HG03025 (cell line): ENCODE measurements at regions not wholly inside any gene's neighbourhood (a gene's known extent, or its start where the extent isn't known, plus 50 kb on each side); places are given as distances from the start of the nearest gene placed in this dataset.

Source experiments
- ATAC-seq: cut with Tn5 transposase; IDR thresholded peaks from one replicate; pipeline ENCODE4 v1.9.1; 2021; ENCODE audit warnings: mild to moderate bottlenecking, moderate library complexity; ENCODE audit not compliant: unreplicated experiment, low FRiP score

DNA sequence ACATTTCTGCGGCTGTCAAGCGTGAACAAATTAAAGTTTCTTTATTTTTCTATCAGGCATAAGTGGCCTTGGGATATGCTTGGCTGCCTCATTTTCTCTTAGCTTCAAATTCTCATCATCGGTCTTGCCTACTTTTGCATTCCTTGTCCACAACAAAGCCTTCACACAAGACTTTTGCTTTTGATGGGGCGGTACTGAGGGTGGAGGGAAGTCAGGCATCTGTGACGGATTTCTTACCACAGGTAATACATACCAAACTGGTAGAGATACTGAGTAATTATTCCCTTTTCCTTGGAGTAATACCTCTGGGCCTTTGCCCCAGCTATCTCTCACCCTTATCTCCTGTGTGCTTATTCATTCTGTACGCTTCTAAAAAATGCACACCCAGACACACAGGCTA is 468.3 kb upstream of the RGPD4 start:
- ATAC-seq: no peak

DNA sequence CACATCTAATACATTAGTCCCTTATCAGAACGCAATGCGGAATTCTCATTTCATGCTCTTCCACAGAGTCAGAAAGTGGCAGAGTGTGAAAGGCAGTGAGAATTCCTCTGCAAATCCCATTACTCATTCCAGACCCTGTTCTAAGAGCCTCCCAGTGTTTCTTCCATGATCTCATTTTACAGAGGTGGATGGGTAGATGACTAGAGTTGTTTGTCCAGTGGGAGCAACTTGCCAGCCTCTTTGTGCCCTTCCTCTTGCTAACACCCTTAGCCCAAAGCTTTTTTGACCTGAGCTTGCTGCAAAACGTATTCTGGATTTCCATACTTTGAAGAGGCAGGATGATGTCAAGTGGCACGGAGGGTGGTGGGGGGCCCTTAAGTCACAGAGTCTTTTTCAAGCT is 467.7 kb upstream of the RGPD4 start:
- no peak for ATAC-seq

DNA sequence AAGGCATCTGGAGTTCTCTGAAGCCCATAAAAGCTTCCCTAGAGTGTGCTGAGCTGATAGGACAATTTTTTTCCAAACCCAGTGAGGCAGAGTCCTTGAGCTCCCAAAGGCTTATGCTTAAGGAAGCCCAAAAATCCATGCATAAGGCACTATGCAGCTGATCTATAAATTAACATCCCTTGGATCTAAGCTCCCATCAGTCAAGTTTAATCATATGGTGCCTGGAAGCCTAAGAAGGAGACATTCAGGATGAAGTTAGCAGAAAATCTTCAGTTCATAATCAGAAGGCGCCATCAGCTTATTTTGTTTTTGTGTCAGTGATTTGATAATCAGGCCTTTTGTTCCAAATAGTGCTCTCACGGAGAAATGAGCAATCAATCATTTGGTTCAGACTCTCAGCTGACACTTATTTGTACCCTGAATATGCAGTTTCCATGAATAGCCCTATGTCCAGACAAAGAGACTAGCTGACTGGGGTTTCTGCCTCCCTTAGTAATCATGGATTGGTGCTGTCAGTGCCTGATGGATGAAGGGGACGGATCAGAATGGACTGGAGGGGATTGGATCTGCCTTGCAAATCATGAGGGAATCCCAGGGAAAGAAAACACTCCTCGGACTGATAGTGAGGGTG is 464.8 kb upstream of the RGPD4 start:
- no peak for ATAC-seq

DNA sequence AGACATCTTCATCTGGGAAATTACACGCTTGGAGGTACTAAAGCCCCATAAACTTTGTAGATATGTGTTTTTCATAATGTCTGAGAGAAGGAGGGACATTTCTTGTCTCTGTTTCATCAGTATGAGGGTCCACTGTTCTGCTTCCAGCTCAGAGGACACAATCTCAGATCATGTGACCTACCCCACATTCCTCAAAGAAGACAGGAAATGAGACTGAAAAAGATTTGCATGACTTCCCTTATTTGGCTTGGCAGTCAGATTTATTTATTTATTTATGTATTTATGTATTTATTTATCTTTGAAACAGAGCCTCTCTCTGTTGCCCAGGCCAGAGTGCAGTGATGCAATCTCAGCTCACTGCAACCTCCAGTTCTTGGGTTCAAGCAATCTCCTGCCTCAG is 463.7 kb upstream of the RGPD4 start:
- ATAC-seq: no peak

DNA sequence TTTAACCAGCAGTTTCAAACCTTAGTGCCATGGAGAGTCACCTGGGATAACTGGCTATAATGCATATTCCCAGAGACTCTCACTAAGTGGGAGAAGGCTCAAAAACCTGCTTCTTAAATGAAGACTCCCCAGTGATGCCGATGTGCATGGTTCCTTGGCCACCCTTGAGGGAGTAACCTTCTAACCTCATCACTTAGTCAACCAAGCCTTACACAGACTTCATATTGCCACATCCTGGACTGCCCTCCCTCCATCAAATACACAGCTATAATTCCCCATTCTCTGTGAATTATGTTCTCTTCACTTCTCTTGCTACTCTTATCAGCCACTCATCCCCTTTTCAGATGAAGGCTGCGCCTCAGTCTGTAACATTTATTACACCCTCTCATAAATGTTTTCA is 462.9 kb upstream of the RGPD4 start:
- ATAC-seq: no peak

DNA sequence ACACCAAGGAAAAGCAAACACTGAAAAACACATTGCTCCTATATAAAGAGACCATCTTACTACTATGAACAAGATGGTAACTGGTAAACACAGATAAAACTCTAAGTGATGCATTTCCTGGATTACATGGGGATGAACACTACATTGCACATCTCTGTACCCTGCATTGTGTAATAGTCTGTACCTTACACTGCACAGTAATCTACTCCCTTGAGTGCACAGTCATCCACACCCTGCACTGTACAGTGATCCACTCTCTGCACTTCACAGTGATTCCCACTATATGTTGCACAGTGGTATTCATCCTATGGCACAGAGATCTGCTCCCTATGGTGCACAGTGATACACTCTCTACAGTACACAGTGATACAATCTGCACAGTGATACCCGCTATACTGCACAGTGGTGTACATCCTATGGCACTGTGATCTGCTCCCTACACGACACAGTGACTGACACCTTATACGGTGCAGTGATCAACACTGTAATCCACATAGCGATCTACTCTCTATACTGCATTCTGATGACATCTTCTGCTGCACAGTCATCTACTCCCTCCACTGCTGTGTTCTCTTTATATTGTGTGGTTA is 462.2 kb upstream of the RGPD4 start:
- no peak for ATAC-seq

DNA sequence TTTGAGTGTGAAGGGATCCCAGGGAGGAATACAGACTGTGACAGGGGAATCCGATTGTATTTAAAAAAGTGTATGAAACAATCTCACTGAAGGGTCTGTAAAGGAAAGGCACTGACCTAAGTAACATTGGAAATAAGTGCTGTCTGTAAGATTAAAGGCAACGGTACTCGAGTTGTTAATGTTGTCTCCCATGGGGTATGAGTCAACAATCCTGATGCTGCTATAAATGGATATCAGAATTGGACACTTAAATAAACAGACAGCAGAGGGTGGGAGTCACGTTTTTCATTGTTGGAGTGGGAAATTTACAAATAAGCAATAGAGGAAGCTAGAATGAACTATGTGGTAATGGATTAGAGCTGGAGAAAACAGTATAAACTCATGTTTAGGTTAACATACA is 452.4 kb upstream of the RGPD4 start:
- no peak for ATAC-seq

DNA sequence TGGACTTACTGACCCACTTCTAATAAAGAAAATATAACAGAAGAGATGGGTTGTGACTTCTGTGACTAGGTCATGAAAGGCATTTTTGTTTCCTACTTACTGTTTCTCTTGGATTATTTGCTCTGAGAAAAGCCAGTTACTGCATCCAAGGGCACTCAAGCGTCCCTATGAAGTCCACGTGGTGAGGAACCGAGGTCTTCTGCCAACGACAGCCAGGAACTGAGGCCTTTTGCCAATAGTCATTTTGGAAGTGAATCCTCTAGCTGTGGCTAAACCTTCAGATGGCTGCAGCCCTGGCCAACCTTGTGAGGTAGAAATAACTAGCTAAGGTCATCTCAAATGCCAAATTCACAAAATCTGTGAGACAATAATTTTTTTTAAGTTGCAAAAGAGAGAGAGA is 449.8 kb upstream of the RGPD4 start:
- ATAC-seq: no peak

DNA sequence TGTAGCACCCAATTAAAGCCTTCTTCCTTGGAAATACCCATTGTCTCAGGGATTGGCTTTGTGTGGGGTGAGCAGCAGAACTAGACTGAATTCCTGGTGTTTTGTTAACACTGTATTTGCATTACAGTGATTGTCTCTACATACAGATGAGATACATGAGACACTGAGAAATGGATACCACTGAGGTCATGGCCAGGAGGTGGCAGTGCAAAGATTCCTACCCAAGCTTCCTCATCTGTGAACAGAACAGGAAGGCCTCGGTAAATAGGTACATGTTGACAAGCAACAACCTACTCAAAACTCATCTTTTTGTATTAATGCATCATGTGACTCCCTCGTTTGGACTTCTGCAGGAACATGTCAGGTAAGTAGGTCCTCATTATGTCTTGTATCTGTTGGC is 445.8 kb upstream of the RGPD4 start:
- ATAC-seq: no peak

DNA sequence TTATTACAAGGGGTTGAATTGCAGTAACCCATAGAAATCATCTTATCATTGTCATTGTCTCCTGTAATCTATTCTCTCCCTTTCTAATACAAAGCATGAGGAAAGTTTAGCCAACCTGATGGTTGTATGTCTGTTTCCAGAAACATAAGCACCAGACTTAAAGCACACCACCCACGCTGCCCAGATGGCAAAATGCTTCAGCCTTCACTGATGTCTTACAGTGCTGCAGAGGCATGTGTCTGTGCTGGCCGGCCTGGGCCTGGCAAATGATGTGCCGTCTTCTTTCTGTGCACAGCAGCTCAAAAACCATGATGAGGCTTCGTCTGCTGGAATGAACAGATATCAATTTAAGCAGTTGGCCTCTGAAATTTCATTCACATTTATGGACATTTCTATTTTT is 443.0 kb upstream of the RGPD4 start:
- no peak for ATAC-seq

DNA sequence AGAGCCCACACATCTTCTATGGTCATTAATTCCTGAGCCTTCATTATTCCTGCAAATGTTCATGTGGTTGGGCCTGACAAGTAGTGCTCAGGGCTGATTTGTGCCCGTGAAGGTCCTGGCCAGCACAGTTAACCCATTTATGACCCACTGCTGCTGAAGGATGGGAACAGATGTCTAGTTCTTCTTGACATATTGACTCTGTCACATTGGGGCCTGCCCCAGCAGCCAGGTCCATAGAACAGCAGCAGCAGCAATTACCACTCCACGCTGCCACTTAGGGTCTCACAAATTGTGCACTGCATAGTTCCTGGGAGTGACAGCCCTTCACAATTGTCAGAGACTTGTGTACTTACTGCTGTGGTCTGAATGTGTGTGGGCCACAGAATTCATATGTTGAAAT is 442.3 kb upstream of the RGPD4 start:
- ATAC-seq: no peak

DNA sequence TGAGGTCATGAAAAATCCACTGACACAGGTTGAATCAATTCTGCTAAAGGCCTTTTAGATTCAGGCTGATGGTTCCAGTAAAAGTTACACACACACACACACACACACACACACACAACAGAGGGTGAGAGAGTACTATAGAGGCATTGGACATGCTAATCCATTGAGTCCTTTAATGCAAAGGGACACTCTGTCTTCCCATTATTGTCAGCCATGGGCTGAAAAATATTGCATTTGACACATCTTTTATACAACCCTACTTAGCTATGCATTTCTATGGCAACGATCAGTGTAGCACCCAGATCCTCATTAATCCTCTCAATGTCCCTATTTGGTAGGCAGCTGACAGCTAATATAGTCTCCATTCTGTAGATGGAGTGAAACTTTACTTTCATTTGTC is 440.8 kb upstream of the RGPD4 start:
- no peak for ATAC-seq

DNA sequence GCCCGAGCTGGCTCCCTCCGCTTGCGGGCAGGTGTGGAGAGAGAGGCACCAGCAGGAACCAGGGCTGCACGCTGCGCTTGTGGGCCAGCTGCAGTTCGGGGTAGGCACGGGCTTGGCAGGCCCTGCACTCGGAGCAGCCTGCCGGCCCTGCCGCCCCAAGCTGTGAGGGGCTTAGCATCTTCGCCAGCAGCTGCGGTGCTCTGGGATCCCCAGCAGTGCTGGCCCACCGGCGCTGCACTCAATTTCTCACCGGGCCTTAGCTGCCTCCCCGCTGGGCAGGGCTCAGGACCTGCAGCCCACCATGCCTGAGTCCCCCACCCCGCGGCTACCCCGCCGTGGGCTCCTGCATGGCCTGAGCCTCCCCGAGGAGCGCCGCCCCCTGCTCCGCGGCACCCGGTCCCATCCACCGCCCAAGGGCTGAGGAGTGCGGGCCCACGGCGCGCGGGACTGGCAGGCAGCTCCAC is 434.4 kb upstream of the RGPD4 start:
- no peak for ATAC-seq

DNA sequence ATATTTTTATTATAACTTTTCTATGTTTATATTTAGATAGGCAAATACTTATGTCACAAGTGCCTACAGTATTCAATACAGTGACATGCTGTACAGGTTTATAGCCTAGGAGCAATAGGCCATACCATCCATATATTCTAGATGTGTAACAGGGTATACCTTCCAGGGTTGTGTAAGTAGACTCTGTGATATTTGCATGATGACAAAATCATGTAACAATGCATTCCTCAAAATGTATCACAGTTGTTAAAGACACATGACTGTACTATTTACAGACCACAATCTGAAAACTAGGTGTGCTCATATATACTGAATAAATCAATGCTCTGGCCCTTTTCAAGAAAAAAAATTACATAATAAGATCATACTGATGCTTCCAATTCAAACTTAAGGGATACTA is 433.2 kb upstream of the RGPD4 start:
- ATAC-seq: no peak

DNA sequence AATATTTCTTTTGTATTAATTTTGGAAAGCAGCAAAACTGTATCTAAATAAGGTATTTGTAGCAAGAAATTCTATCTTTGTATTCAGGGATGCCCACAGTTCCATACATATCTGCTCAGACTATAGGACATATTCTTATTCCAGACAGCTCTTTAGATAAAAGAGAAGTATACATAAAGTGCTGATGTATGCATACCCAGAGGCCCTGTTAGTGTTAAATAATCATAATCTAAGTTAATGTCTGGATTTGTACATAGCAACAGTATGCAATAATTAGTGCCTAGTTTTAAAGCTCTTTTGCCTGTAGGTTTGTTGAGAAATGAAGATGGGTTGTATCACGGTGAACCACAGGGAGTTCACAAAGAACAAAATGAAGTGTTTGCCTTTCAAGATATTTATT is 428.0 kb upstream of the RGPD4 start:
- ATAC-seq: no peak

DNA sequence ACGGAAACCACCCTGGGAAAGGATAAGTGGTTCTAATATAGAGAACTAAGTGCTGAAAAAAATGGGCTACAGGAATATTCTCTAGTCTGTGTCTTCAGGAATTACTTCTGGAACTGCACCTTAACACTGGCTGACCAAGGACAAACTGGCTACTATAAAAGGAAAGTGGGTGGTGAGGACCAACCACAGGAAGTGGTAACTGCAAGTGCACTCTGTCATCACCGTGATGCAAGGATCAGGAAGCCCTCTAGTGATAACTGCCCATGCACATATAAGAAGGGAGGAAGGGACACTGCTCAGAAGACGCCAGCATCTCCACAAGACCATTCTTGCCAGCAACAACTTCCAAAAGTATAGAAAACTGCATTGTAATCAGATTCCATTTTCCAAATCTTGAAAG is 424.4 kb upstream of the RGPD4 start:
- ATAC-seq: no peak

DNA sequence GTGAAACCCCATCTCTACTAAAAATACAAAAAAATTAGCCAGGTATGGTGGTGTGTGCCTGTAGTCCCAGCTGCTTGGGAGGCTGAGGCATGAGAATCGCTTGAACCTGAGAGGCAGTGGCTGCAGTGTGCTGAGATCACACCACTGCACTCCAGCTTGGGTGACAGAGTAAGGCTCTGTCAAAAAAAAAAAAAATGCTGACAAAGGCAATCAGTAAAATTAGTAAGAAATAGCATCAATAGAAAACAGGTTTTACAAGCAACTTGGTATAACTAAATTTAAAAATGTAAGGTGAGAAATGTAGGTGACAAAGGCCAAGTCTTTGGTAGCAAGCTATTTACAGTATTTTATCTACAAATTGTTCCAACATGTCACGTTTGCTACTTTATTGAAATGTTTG is 421.4 kb upstream of the RGPD4 start:
- ATAC-seq: no peak

DNA sequence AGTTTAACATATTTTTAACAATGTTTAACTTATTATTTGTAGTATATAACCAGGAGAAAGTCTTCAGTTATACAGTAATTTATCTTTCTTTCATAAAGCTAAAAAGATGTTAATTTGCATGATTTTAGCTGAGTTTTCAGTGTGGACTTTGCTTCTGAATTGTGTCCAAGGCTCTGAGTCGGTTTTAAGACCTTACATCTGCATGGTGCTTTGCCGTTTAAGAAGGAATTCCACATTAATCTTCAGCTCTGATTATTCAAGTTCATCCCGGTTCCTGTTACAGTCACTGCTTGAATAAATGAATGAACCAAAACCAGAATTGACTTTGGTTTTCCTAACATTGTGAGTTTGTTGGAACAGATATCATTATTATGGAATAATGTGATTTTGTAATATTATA is 419.7 kb upstream of the RGPD4 start:
- ATAC-seq: no peak

DNA sequence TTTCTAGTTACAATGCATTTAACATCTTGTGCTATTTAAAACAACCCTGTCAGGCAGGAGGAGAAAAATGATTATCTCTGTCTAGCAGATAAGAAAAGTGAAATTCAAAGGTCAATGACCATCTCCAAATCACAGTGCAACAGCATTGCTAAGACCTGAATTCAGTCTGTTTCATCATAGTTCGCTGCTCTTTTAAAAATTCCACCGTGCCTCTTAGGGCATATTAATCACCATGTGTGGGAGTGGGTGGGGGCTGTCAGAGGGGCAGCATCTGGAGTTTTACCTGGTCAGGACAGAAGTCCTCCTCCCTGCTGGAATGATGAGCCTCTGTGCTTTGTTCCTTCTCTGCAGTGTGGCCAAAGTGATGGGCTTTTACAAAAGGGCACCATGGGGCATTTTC is 418.7 kb upstream of the RGPD4 start:
- no peak for ATAC-seq

DNA sequence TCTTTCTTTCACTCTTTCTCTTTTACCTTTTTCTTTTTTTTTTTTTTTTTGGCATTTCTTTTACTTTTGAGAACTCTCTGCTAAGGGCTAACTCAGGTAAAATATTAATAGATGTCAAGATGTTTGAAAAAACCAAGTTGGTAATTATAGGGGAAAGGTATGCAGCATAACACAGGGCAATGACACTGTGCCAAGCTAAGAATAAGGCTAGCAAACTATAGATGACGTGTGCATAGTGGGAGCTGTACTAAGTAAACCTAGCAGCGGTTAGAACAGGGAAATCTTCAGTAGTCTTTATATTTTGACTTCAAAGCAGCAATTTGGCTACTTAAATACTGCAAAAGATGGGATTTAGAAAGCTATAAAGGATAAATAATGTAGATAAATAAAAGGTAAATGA is 415.4 kb upstream of the RGPD4 start:
- no peak for ATAC-seq

DNA sequence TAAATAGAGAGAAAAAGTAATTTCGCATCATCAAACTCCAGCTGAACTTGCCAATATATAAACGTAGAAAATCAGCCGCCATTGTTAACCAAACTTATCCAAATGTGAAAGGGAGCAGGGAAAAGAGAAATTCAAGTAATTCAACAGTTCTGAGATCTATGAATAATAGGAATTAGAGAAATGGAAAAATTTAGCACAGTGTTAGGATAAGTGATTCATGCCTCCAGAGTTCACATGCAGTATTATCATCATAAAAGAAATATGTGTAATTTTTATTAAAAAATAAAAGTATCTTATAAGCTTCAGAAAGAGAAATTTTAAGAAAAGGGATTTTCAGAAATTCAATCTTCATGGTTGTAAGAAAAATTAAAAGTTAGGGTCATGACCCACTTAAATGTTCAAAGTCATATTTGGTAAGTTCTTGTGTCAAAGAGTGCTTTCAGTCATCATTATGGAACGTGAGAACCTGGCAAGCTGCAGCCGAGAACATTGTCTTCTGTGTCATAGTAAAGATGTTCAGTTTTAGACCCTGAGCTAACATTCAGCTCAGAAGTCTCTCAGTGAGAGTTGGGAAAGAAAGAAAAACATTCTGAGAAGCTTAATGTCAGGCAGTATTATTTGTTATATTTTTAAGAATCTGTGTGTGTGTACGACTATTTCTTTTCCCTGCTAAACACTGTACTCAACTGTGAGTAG is 414.3 kb upstream of the RGPD4 start:
- ATAC-seq: no peak

DNA sequence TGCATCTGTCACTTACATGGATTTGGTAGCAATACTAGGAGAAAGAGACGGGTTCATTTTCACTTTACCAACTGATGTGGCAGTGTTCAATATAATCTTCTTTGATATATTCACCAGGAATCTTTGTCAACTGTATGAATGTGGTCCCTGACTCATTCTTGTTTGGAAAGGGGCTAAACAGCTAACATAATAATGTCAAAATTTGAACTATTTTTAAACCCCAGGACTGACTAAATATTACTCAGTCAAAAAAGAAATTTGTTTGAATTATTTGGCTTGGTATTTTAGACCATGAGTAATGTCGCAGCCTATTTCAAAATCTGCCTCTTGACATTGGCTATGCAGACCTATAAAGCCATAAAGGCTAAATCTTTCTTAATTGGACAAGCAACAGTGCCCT is 413.7 kb upstream of the RGPD4 start:
- ATAC-seq: no peak
